Astrocyte of the spinal cord (primary cell): ENCODE measurements at regions not wholly inside any gene's neighbourhood (a gene's known extent, or its start where the extent isn't known, plus 50 kb on each side); places are given as distances from the start of the nearest gene placed in this dataset.
"Not testable (repeated sequence)": the region's sequence is repeated elsewhere in the genome, so short reads cannot be mapped to it uniquely, and the experiment has no call there.

Experiments
- DNase-seq: peaks from one replicate; pipeline ENCODE4 v3.0.0; 2011; ENCODE audit warnings: low read depth, low spot score
- H3K4me3 ChIP-seq: 2 replicates; pipeline ENCODE4 v1.5.1; 2011; ENCODE audit warnings: low read depth, mild to moderate bottlenecking, low read length, moderate library complexity
- in situ Hi-C: cut with HindIII; loops from 2 replicates; pipeline ENCODE4 v1.10.0; 2017; ENCODE audit warnings: low sequenced_read_pairs
- TF ChIP-seq, protein P1 (sequence below): IDR thresholded peaks from 2 replicates; pipeline ENCODE4 v1.5.1; 2012; ENCODE audit warnings: low read depth, mild to moderate bottlenecking, low read length, inconsistent platforms

DNA sequence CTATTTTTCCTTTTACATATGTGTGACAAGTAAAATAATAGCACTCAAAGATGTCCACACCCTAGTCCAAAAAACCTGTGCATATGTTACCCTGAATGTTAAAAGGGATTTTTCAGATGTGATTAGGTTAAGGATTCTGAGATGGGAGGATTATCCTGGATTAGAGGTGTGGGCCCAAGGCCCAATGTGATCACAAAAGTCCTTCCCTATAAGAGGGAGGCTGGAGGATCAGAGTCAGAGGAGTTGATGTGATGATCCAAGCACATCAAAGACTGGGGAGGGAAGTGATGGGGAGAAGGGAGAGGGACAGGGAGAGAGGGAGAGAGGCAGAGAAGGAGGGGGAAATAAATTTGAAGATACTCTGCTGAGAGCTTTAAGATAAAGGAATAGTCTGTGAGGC, 512.6 kb downstream of the PLOD2 start:
- no peak for DNase-seq
- TF ChIP-seq, protein P1, sequence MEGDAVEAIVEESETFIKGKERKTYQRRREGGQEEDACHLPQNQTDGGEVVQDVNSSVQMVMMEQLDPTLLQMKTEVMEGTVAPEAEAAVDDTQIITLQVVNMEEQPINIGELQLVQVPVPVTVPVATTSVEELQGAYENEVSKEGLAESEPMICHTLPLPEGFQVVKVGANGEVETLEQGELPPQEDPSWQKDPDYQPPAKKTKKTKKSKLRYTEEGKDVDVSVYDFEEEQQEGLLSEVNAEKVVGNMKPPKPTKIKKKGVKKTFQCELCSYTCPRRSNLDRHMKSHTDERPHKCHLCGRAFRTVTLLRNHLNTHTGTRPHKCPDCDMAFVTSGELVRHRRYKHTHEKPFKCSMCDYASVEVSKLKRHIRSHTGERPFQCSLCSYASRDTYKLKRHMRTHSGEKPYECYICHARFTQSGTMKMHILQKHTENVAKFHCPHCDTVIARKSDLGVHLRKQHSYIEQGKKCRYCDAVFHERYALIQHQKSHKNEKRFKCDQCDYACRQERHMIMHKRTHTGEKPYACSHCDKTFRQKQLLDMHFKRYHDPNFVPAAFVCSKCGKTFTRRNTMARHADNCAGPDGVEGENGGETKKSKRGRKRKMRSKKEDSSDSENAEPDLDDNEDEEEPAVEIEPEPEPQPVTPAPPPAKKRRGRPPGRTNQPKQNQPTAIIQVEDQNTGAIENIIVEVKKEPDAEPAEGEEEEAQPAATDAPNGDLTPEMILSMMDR: no peak
- in situ Hi-C loops: no loop called here
- no peak overlapping the region for H3K4me3 ChIP-seq

DNA sequence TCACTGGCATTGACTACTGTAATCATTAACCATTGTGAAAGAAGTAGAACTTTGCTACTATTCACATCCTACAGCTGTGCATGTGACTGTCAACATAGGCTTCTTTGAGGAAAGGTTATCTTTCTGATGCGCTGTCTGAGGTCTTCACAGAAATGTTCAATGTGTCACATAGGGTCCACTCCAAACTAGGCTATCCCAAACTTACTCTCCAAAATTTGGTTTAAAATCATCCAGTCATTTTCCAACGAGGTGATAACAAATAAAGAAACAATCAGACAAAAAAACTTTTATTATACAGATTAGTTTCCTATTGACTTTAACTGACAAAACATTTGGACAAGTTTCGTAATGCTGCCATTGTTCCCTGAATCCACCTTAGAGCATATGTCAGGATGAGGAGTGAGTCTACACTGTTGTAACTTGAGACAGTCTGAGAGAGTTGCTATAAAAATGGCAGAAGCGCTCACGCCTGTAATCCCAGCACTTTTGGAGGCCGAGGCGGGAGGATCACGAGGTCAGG, 511.6 kb downstream of the PLOD2 start:
- TF ChIP-seq, protein P1: no peak
- in situ Hi-C loops: no loop called here
- no peak overlapping the region for H3K4me3 ChIP-seq
- DNase-seq: no peak

DNA sequence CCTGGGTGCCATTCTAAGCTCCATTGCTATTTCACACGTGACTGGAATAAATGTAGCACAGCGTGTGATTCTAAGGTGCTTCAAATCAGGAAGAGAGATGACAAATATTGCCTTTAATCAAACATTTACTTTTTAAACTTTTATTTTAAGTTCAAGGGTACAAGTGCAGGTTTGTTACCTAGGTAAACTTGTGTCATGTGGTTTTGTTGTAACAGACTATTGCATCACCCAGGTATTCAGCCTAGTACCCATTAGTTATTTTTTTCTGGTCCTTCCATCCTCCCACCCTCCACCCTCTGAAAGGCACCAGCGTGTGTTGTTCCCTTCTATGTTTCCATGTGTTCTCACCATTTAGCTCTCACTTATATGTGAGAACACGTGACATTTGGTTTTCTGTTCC, 510.8 kb downstream of the PLOD2 start:
- in situ Hi-C loops: no loop called here
- TF ChIP-seq, protein P1: no peak
- DNase-seq: no peak
- no peak overlapping the region for H3K4me3 ChIP-seq

DNA sequence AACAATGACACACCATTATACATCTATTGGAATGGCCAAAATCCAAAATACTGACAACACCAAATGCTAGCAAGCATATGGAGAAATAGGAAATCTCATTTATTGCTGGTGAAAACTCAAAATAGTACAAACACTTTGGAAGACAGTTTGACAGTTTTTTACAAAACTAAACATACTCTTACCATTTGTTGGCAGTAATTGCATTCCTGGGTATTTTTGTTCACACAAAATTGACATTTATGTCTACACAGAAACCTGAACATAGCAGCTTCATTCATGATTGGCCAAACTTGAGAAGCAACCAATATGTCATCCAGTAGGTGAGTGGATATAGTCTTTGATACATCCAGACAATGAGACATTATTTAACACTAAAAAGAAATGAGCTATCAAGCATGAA, 489.9 kb downstream of the PLOD2 start:
- DNase-seq: no peak

DNA sequence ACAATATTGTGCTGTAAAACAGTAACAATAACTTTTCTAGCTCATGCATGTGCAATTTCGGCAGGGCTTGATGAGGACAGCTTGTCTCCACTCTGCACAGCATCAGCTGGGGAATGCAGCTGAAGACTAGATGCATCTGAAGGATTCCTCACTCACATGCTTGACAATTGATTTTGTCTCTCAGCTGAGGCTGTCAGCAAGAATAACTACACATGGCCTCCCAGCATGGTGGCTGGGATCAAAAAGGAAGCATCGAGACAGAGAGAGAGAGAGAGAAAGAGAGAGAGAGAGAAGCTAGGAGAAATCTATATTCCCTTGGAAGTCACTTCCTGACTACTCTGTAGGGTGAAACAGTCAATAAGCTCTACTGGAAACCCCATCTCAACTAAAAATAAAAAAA, 487.1 kb downstream of the PLOD2 start:
- in situ Hi-C loops: no loop called here
- TF ChIP-seq, protein P1: no peak
- no peak for DNase-seq
- H3K4me3 ChIP-seq: no peak overlapping the region

More for the DNA sequence above, 489.9 kb downstream of the PLOD2 start:
- TF ChIP-seq, protein P1: no peak
- in situ Hi-C loops: no loop called here
- H3K4me3 ChIP-seq: no peak overlapping the region

DNA sequence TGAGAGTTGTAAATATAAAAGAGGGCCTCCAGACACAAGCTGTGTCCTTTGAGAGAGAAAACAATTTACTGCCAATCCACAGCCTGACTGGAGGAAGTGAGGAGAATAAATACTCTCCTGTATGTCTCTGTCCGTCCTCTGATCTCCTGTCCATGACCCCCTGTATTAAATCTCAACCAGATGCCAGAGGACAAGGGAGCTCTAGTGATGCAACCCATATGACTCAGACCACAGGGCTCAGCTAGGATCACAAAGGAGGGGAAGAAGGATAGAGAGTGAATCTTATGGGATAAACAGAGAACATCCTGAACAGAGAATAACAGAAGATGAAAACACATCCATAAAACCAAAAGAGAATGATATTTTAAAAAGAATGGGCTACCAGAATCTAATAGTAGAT, 482.6 kb downstream of the PLOD2 start:
- in situ Hi-C loops: no loop called here
- H3K4me3 ChIP-seq: no peak overlapping the region
- TF ChIP-seq, protein P1: no peak
- DNase-seq: peak; percentile 27

DNA sequence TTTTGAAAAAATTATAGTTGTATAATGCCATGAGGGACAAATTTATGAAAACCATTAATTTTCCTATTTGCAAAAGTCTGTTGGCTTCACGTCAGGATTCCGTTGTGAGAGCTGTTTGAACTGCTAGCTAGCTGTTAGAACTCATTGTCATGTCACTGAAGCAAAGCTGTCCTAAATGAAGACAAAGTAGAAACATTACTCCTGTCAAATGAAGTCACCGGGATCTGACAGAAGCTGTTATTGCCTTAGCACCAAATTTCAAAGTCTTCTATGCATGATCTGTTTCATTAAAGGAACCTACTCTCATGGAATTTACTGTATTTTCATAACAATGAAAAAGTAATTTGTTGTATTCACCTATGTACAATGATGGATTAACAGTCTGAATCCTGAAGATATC, 479.8 kb downstream of the PLOD2 start:
- in situ Hi-C loops: no loop called here
- TF ChIP-seq, protein P1: no peak
- no peak for DNase-seq
- no peak overlapping the region for H3K4me3 ChIP-seq

DNA sequence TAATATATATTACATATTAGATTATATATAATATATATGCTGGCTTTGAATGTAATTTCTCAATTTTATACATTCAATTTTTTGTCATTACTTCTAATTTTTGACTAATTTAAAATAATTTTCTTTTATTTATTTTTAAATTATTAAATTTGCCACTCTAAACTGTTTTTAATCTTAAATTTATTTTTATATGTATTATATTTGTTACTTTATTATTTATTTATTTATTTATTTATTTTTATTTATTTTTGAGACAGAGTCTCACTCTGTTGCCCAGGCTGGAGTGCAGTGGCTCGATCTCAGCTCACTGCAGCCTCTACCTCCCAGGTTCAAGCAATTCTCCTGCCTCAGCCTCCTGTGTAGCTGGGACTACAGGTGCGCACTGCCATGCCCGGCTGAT, 473.0 kb downstream of the PLOD2 start:
- H3K4me3 ChIP-seq, DNase-seq, in situ Hi-C loops: not testable (repeated sequence)
